HEK293 (cell line): ENCODE measurements at regions not wholly inside any gene's neighbourhood (a gene's known extent, or its start where the extent isn't known, plus 50 kb on each side); places are given as distances from the start of the nearest gene placed in this dataset.

Experiments
- CTCF ChIA-PET: fragments of 350-600 bp; formaldehyde crosslinking; extraction: SDS; loops from one replicate; lab custom pipeline; 2021; ENCODE audit warnings: antibody characterized with exemption; lab: Yijun Ruan, JAX
- POLR2A ChIA-PET: fragments of 300-600 bp; formaldehyde crosslinking; extraction: SDS; loops from one replicate; lab custom pipeline; 2020; ENCODE audit warnings: antibody characterized with exemption, inconsistent platforms; lab: Yijun Ruan, JAX
- H3K27ac ChIP-seq: fragments of 200-500 bp; sonication (Bioruptor generic); 2 replicates; pipeline ENCODE4 v1.5.1; 2014; ENCODE audit warnings: low read depth, low read length, control low read depth, inconsistent platforms; ENCODE audit errors: extremely low read depth
- H3K36me3 ChIP-seq, 2 experiments: fragments of 200-500 bp in 1 of 2; sonication (Bioruptor generic) in 1 of 2; 1 replicate in 1 of 2; 2 replicates in 1 of 2; pipeline ENCODE4 v1.5.1; 2014 to 2017; ENCODE audit warnings: inconsistent platforms in 2 of 2, low read length in 2 of 2; ENCODE audit not compliant: control insufficient read depth in 2 of 2, insufficient read depth in 1 of 2
- H3K4me1 ChIP-seq: fragments of 200-500 bp; sonication (Bioruptor generic); 2 replicates; pipeline ENCODE4 v1.5.1; 2014; ENCODE audit warnings: mild to moderate bottlenecking, low read length, inconsistent platforms; ENCODE audit not compliant: control insufficient read depth, insufficient read depth
- H3K4me3 ChIP-seq: 2 replicates; pipeline ENCODE4 v1.5.1; 2011; ENCODE audit warnings: low read depth, mild to moderate bottlenecking, control low read depth, low read length, moderate library complexity
- H3K9me3 ChIP-seq: fragments of 200-500 bp; sonication (Bioruptor generic); 2 replicates; pipeline ENCODE4 v1.5.1; 2014; ENCODE audit warnings: low read depth, low read length, inconsistent platforms; ENCODE audit not compliant: control insufficient read depth, insufficient read depth
- CTCF ChIP-seq: fragments of 450-650 bp; formaldehyde crosslinking; IDR thresholded peaks from 2 replicates; pipeline ENCODE4 v1.5.1; 2016; ENCODE audit warnings: missing biosample characterization, missing genetic modification characterization
- GFI1B ChIP-seq: fragments of 450-650 bp; formaldehyde crosslinking; IDR thresholded peaks from 2 replicates; pipeline ENCODE4 v1.5.1; 2016; ENCODE audit warnings: missing biosample characterization, missing genetic modification characterization
- HOXD13 ChIP-seq: sonication (generic); formaldehyde crosslinking; IDR thresholded peaks from 2 replicates; pipeline ENCODE4 v1.8.0; 2022; ENCODE audit warnings: missing genetic modification reagents, borderline replicate concordance
- KLF1 ChIP-seq: fragments of 450-650 bp; formaldehyde crosslinking; IDR thresholded peaks from 2 replicates; pipeline ENCODE4 v1.5.1; 2016; ENCODE audit warnings: missing biosample characterization, missing genetic modification characterization
- MZF1 ChIP-seq: fragments of 450-650 bp; formaldehyde crosslinking; IDR thresholded peaks from 2 replicates; pipeline ENCODE4 v1.5.1; 2017; ENCODE audit warnings: missing biosample characterization, missing genetic modification characterization, borderline replicate concordance
- RBAK ChIP-seq: fragments of 450-650 bp; formaldehyde crosslinking; IDR thresholded peaks from 2 replicates; pipeline ENCODE4 v1.5.1; 2016; ENCODE audit warnings: missing biosample characterization, missing genetic modification characterization
- REPIN1 ChIP-seq: fragments of 450-650 bp; formaldehyde crosslinking; IDR thresholded peaks from 2 replicates; pipeline ENCODE4 v1.5.1; 2017; ENCODE audit warnings: missing biosample characterization, missing genetic modification characterization, low read depth
- SETDB1 ChIP-seq: IDR thresholded peaks from one replicate; pipeline ENCODE4 v1.6.1; 2017; ENCODE audit warnings: mild to moderate bottlenecking, low read length, moderate library complexity, mixed read lengths; ENCODE audit not compliant: insufficient read length
- SP2 ChIP-seq: fragments of 450-650 bp; formaldehyde crosslinking; IDR thresholded peaks from 2 replicates; pipeline ENCODE4 v1.5.1; 2016; ENCODE audit warnings: missing biosample characterization, missing genetic modification characterization
- ZEB2 ChIP-seq: fragments of 450-650 bp; formaldehyde crosslinking; IDR thresholded peaks from 2 replicates; pipeline ENCODE4 v1.5.1; 2016; ENCODE audit warnings: missing biosample characterization, missing genetic modification characterization
- ZNF202 ChIP-seq: fragments of 450-650 bp; formaldehyde crosslinking; IDR thresholded peaks from 2 replicates; pipeline ENCODE4 v1.5.1; 2016; ENCODE audit warnings: missing biosample characterization, missing genetic modification characterization, borderline replicate concordance
- ZNF248 ChIP-seq: fragments of 450-650 bp; formaldehyde crosslinking; IDR thresholded peaks from 2 replicates; pipeline ENCODE4 v1.5.1; 2017; ENCODE audit warnings: missing biosample characterization, missing genetic modification characterization
- ZNF473 ChIP-seq: fragments of 450-650 bp; formaldehyde crosslinking; IDR thresholded peaks from 2 replicates; pipeline ENCODE4 v1.5.1; 2017; ENCODE audit warnings: missing biosample characterization, missing genetic modification characterization
- ZNF510 ChIP-seq: fragments of 450-650 bp; formaldehyde crosslinking; IDR thresholded peaks from 2 replicates; pipeline ENCODE4 v1.5.1; 2018; ENCODE audit warnings: mild to moderate bottlenecking, missing genetic modification characterization, missing biosample characterization; ENCODE audit not compliant: insufficient replicate concordance
- ZNF518A ChIP-seq: fragments of 450-650 bp; formaldehyde crosslinking; conservative IDR thresholded peaks from 2 replicates; pipeline ENCODE4 v1.5.1; 2016; ENCODE audit warnings: low read depth, missing biosample characterization, missing genetic modification characterization
- ZNF529 ChIP-seq: fragments of 450-650 bp; formaldehyde crosslinking; IDR thresholded peaks from 2 replicates; pipeline ENCODE4 v1.5.1; 2017; ENCODE audit warnings: missing genetic modification characterization, missing biosample characterization; ENCODE audit not compliant: insufficient replicate concordance
- ZNF560 ChIP-seq: fragments of 450-650 bp; formaldehyde crosslinking; IDR thresholded peaks from 2 replicates; pipeline ENCODE4 v1.5.1; 2017; ENCODE audit warnings: missing biosample characterization, missing genetic modification characterization, borderline replicate concordance
- ZNF585B ChIP-seq: fragments of 450-650 bp; formaldehyde crosslinking; IDR thresholded peaks from 2 replicates; pipeline ENCODE4 v1.5.1; 2016; ENCODE audit warnings: missing biosample characterization, missing genetic modification characterization
- ZNF610 ChIP-seq: fragments of 450-650 bp; formaldehyde crosslinking; IDR thresholded peaks from 2 replicates; pipeline ENCODE4 v1.5.1; 2016; ENCODE audit warnings: missing biosample characterization, missing genetic modification characterization, borderline replicate concordance
- ZNF623 ChIP-seq: fragments of 450-650 bp; formaldehyde crosslinking; IDR thresholded peaks from 2 replicates; pipeline ENCODE4 v1.5.1; 2016; ENCODE audit warnings: missing biosample characterization, missing genetic modification characterization
- ZNF645 ChIP-seq: fragments of 450-650 bp; formaldehyde crosslinking; IDR thresholded peaks from 2 replicates; pipeline ENCODE4; 2016; ENCODE audit warnings: missing biosample characterization, missing genetic modification characterization
- ZNF830 ChIP-seq: fragments of 450-650 bp; IDR thresholded peaks from 2 replicates; pipeline ENCODE4 v1.5.0; 2018; ENCODE audit warnings: missing biosample characterization, missing genetic modification characterization, low read depth, mild to moderate bottlenecking, moderate library complexity

- Histone ChIP-seq H3K4me3 (no peak overlapping the region), H3K4me1 (peaks cover 11% of the 10 kb centered on the region), H3K36me3 (no peaks in the 10 kb centered on the region), H3K9me3 (no peaks in the 10 kb centered on the region), H3K27ac (no peak overlapping the region)
- ChIA-PET CTCF (interaction anchor here (0.6 kb wide), 1 partner anchor 1909 kb away, joined by 4 read pairs; no protein-coding TSS in a partner anchor), POLR2A (no interaction called here)
- no peak for TF ChIP-seq HOXD13 (CRISPR knock-in tag)
- TF ChIP-seq KLF1: no peak
- no peak for TF ChIP-seq ZNF585B (tag by site-specific recombination)
- no peak for TF ChIP-seq ZEB2
- no peak for TF ChIP-seq ZNF610 (tag by site-specific recombination)
- TF ChIP-seq ZNF202 (tag by site-specific recombination): no peak
- TF ChIP-seq MZF1 (tag by site-specific recombination): no peak
- no peak for TF ChIP-seq ZNF645 (tag by site-specific recombination)
- TF ChIP-seq CTCF (tag by site-specific recombination): no peak
- TF ChIP-seq ZNF248 (tag by site-specific recombination): no peak
- no peak for TF ChIP-seq ZNF518A
- no peak for TF ChIP-seq SETDB1
- TF ChIP-seq ZNF560 (tag by site-specific recombination): no peak
- no peak for TF ChIP-seq REPIN1 (tag by site-specific recombination)
Observed at GRCh38 chr10:8302565-8302964, 248.1 kb downstream of the GATA3 start.

DNA sequence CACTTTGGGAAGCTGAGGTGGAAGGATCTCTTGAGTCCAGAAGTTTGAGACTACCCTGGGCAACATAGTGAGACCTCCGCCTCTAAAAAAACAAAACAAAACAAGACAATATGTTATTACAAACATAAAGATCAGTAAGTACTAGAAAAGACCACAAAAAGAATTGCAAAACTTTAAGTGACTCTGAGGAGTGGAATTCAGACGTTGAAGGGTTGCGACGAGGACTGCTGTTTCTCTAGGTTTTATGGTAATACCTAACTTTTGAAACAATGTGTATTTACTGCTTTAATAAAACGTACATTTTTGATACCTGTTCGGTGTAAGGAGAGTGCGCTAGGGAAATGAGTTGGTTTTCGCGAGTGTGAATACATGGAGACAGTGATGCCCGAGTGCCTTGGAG is 250.4 kb downstream of the GATA3 start:
- Histone ChIP-seq H3K4me3 (no peak overlapping the region), H3K4me1 (0 out of 2 replicates have a peak, but pooled peaks cover 2% of the 10 kb centered on the region), H3K36me3 (no peaks in the 10 kb centered on the region), H3K9me3 (no peaks in the 10 kb centered on the region), H3K27ac (no peak overlapping the region)
- ChIA-PET POLR2A (no interaction called here), CTCF (no interaction called here)
- no peak for TF ChIP-seq ZNF473 (tag by site-specific recombination)
- TF ChIP-seq ZNF529 (tag by site-specific recombination): no peak
- no peak for TF ChIP-seq GFI1B (tag by site-specific recombination)
- no peak for TF ChIP-seq ZNF510
- TF ChIP-seq RBAK (tag by site-specific recombination): no peak
- TF ChIP-seq ZNF623: no peak
- TF ChIP-seq ZNF830 (tag by site-specific recombination): no peak
- no peak for TF ChIP-seq SP2 (tag by site-specific recombination)
